Smooth muscle cell (in vitro differentiated cells): ENCODE measurements at regions not wholly inside any gene's neighbourhood (a gene's known extent, or its start where the extent isn't known, plus 50 kb on each side); places are given as distances from the start of the nearest gene placed in this dataset.

Experiments
- DNase-seq: peaks from one replicate; lab custom pipeline; 2025; ENCODE audit not compliant: unreplicated experiment; lab: John Stamatoyannopoulos, UW
- H2AFZ ChIP-seq: fragments of 200-600 bp; sonication (generic); 2 replicates; pipeline ENCODE4 v1.6.0; 2016; ENCODE audit warnings: antibody characterized with exemption, low read depth, mild to moderate bottlenecking
- H3F3A ChIP-seq: fragments of 200-600 bp; sonication (generic); 2 replicates; pipeline ENCODE4 v1.6.0; 2017; ENCODE audit warnings: antibody characterized with exemption, low read depth
- H3K27ac ChIP-seq: fragments of 200-600 bp; sonication (generic); 2 replicates; pipeline ENCODE4 v1.5.1; 2016; ENCODE audit warnings: low read depth, mild to moderate bottlenecking
- H3K27me3 ChIP-seq: fragments of 200-600 bp; sonication (generic); 2 replicates; pipeline ENCODE4 v1.6.1; 2016; ENCODE audit warnings: low read depth, mild to moderate bottlenecking
- H3K36me3 ChIP-seq: fragments of 200-600 bp; sonication (generic); 2 replicates; pipeline ENCODE4 v1.5.1; 2016; ENCODE audit warnings: low read depth
- H3K4me1 ChIP-seq: fragments of 200-600 bp; sonication (generic); 2 replicates; pipeline ENCODE4 v1.5.1; 2016; ENCODE audit warnings: low read depth
- H3K4me2 ChIP-seq: fragments of 200-600 bp; sonication (generic); 2 replicates; pipeline ENCODE4 v1.6.0; 2016; ENCODE audit warnings: mild to moderate bottlenecking
- H3K4me3 ChIP-seq: fragments of 200-600 bp; sonication (generic); 2 replicates; pipeline ENCODE4 v1.5.1; 2016; ENCODE audit warnings: mild to moderate bottlenecking
- H3K79me2 ChIP-seq: fragments of 200-600 bp; sonication (generic); 2 replicates; pipeline ENCODE4 v1.6.0; 2016; ENCODE audit warnings: low read depth, mild to moderate bottlenecking
- H3K9ac ChIP-seq: fragments of 200-600 bp; sonication (generic); 2 replicates; pipeline ENCODE4 v1.6.0; 2016; ENCODE audit warnings: low read depth
- H3K9me3 ChIP-seq: fragments of 200-600 bp; sonication (generic); replicated peaks from 2 replicates; pipeline ENCODE4 v1.5.1; 2016; ENCODE audit warnings: low read depth
- H4K20me1 ChIP-seq: fragments of 200-600 bp; sonication (generic); 2 replicates; pipeline ENCODE4 v1.6.0; 2016; ENCODE audit warnings: low read depth
- WGBS: methylation state at CpG from one replicate; pipeline ENCODE4 v1.1.7; 2016; ENCODE audit warnings: low lambda C conversion rate; 5-methylcytosine and 5-hydroxymethylcytosine counted together
- TF ChIP-seq, protein P1 (sequence below): fragments of 200-600 bp; sonication (generic); IDR thresholded peaks from 2 replicates; pipeline ENCODE4 v1.5.1; 2017; ENCODE audit warnings: borderline replicate concordance, mild to moderate bottlenecking, antibody characterized with exemption; ENCODE audit not compliant: insufficient read depth, poor library complexity, severe bottlenecking

- Histone ChIP-seq H2AFZ (no peak overlapping the region), H3K9ac (no peak overlapping the region), H3K36me3 (no peaks in the 10 kb centered on the region), H3K4me2 (no peak overlapping the region), H3K9me3 (no peaks in the 10 kb centered on the region), H3K79me2 (no peaks in the 10 kb centered on the region), H3K4me1 (no peaks in the 10 kb centered on the region), H3K4me3 (no peak overlapping the region), H3K27ac (no peak overlapping the region), H3K27me3 (no peaks in the 10 kb centered on the region), H4K20me1 (no peaks in the 10 kb centered on the region), H3F3A (no peaks in the 10 kb centered on the region)
- no peak for DNase-seq
- TF ChIP-seq, protein P1, sequence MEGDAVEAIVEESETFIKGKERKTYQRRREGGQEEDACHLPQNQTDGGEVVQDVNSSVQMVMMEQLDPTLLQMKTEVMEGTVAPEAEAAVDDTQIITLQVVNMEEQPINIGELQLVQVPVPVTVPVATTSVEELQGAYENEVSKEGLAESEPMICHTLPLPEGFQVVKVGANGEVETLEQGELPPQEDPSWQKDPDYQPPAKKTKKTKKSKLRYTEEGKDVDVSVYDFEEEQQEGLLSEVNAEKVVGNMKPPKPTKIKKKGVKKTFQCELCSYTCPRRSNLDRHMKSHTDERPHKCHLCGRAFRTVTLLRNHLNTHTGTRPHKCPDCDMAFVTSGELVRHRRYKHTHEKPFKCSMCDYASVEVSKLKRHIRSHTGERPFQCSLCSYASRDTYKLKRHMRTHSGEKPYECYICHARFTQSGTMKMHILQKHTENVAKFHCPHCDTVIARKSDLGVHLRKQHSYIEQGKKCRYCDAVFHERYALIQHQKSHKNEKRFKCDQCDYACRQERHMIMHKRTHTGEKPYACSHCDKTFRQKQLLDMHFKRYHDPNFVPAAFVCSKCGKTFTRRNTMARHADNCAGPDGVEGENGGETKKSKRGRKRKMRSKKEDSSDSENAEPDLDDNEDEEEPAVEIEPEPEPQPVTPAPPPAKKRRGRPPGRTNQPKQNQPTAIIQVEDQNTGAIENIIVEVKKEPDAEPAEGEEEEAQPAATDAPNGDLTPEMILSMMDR: no peak
- 89% methylated on average over 6 of the region's 6 CpGs for WGBS
Observed at GRCh38 chr2:177010146-177010545, 202.4 kb upstream of the HNRNPA3 start.

GRCh38 chr2:177010861-177011260 is 201.7 kb upstream of the HNRNPA3 start:
- H3K27me3 ChIP-seq: no peaks in the 10 kb centered on the region
- TF ChIP-seq, protein P1: no peak

GRCh38 chr2:177014946-177015345 is 197.6 kb upstream of the HNRNPA3 start:
- no peak overlapping the region for H3K9ac ChIP-seq
- H3K9me3 ChIP-seq: no peaks in the 10 kb centered on the region
- H3K79me2 ChIP-seq: no peaks in the 10 kb centered on the region
- H3K4me2 ChIP-seq: no peak overlapping the region
- H3K27ac ChIP-seq: no peak overlapping the region
- H3F3A ChIP-seq: no peaks in the 10 kb centered on the region
- H3K36me3 ChIP-seq: no peaks in the 10 kb centered on the region
- H4K20me1 ChIP-seq: no peaks in the 10 kb centered on the region
- no peaks in the 10 kb centered on the region for H3K4me1 ChIP-seq
- TF ChIP-seq, protein P1: no peak
- no peak overlapping the region for H3K4me3 ChIP-seq
- H3K27me3 ChIP-seq: no peaks in the 10 kb centered on the region
- DNase-seq: no peak
- H2AFZ ChIP-seq: no peak overlapping the region

More at GRCh38 chr2:177010861-177011260, 201.7 kb upstream of the HNRNPA3 start:
- WGBS: 62% methylated on average over 1 of the region's 1 CpG
- Histone ChIP-seq H3K4me3 (no peak overlapping the region), H3K4me1 (no peaks in the 10 kb centered on the region), H3F3A (no peaks in the 10 kb centered on the region), H2AFZ (no peak overlapping the region), H3K27ac (no peak overlapping the region), H3K9ac (no peak overlapping the region), H3K36me3 (no peaks in the 10 kb centered on the region), H3K4me2 (no peak overlapping the region), H4K20me1 (no peaks in the 10 kb centered on the region), H3K9me3 (no peaks in the 10 kb centered on the region), H3K79me2 (no peaks in the 10 kb centered on the region)
- DNase-seq: no peak

- WGBS: 96% methylated on average over 4 of the region's 4 CpGs
- TF ChIP-seq, protein P1: no peak
- Histone ChIP-seq H3K27me3 (no peaks in the 10 kb centered on the region), H2AFZ (no peak overlapping the region), H3K4me1 (no peaks in the 10 kb centered on the region), H3K27ac (no peak overlapping the region), H3K9me3 (no peaks in the 10 kb centered on the region), H3K4me3 (no peak overlapping the region), H3F3A (no peaks in the 10 kb centered on the region), H3K9ac (no peak overlapping the region), H3K36me3 (no peaks in the 10 kb centered on the region), H3K4me2 (no peak overlapping the region), H3K79me2 (no peaks in the 10 kb centered on the region), H4K20me1 (no peaks in the 10 kb centered on the region)
- DNase-seq: no peak
Observed at GRCh38 chr2:177015356-177015923, 197.2 kb upstream of the HNRNPA3 start.
